HG03342 (cell line): ENCODE measurements at regions not wholly inside any gene's neighbourhood (a gene's known extent, or its start where the extent isn't known, plus 50 kb on each side); places are given as distances from the start of the nearest gene placed in this dataset.
A peak's percentile ranks its signal among the peaks of the same experiment; 100 is the strongest.
"Not testable (repeated sequence)": the region's sequence is repeated elsewhere in the genome, so short reads cannot be mapped to it uniquely, and the experiment has no call there.

Source experiments
- ATAC-seq: cut with Tn5 transposase; IDR thresholded peaks from one replicate; pipeline ENCODE4 v1.9.1; 2021; ENCODE audit warnings: mild to moderate bottlenecking, moderate library complexity; ENCODE audit not compliant: unreplicated experiment

- not testable (repeated sequence) for ATAC-seq
Measured at GRCh38 chr9:62526306-62526705, 1336.5 kb downstream of the SPATA31A7 start.

- not testable (repeated sequence) for ATAC-seq
Measured at GRCh38 chr9:62532162-62532776, 1342.4 kb downstream of the SPATA31A7 start.

- not testable (repeated sequence) for ATAC-seq
Measured at GRCh38 chr9:62532777-62533173, 1342.9 kb downstream of the SPATA31A7 start.

- ATAC-seq = peak; percentile 77
Measured at GRCh38 chr9:62550539-62550938, 1360.7 kb downstream of the SPATA31A7 start.

- ATAC-seq = not testable (repeated sequence)
Measured at GRCh38 chr9:62560603-62561002, 1370.8 kb downstream of the SPATA31A7 start.

- not testable (repeated sequence) for ATAC-seq
Measured at GRCh38 chr9:62565132-62565531, 1375.3 kb downstream of the SPATA31A7 start.

- not testable (repeated sequence) for ATAC-seq
Measured at GRCh38 chr9:62566430-62566829, 1376.6 kb downstream of the SPATA31A7 start.

GRCh38 chr9:62597128-62597527, 1407.3 kb downstream of the SPATA31A7 start:
- not testable (repeated sequence) for ATAC-seq
